CD14-positive monocyte (primary cell): ENCODE measurements at regions not wholly inside any gene's neighbourhood (a gene's known extent, or its start where the extent isn't known, plus 50 kb on each side); places are given as distances from the start of the nearest gene placed in this dataset.

Experiments used
- DNase-seq, 3 donors: peaks; one replicate each; pipeline ENCODE4 v3.0.0-alpha.2; 2011 to 2022
- H2AFZ ChIP-seq: 2 replicates; pipeline ENCODE4 v1.6.0; 2012; ENCODE audit warnings: mild to moderate bottlenecking, low read depth, low read length, inconsistent platforms; ENCODE audit not compliant: insufficient read depth, poor library complexity, severe bottlenecking
- H3K27ac ChIP-seq, 2 donors: 1 replicate in 1 of 2; 2 replicates in 1 of 2; pipeline ENCODE4 v1.5.1; 2012 to 2013; ENCODE audit warnings: low read length in 2 of 2, control low read depth in 1 of 2, inconsistent platforms in 1 of 2, low read depth in 1 of 2, mild to moderate bottlenecking in 1 of 2
- H3K27me3 ChIP-seq, 2 donors: one replicate each; pipeline versions ENCODE4 v1.6.0 to v1.6.1; 2011 to 2013; ENCODE audit warnings: low read length in 2 of 2; ENCODE audit not compliant: control insufficient read depth in 2 of 2, insufficient read depth in 2 of 2
- H3K36me3 ChIP-seq, 2 donors: replicated peaks in 1 of 2; 1 replicate in 1 of 2; 2 replicates in 1 of 2; pipeline versions ENCODE4 v1.5.1 to v1.6.1; 2012 to 2013; ENCODE audit warnings: low read length in 2 of 2, control low read depth in 1 of 2, inconsistent platforms in 1 of 2, mild to moderate bottlenecking in 1 of 2; ENCODE audit not compliant: insufficient read depth in 2 of 2, control insufficient read depth in 1 of 2
- H3K4me1 ChIP-seq, 2 donors: 1 replicate in 1 of 2; 2 replicates in 1 of 2; pipeline versions ENCODE4 v1.5.1 to v1.6.1; 2012 to 2013; ENCODE audit warnings: low read length in 2 of 2, control low read depth in 1 of 2, inconsistent platforms in 1 of 2, mild to moderate bottlenecking in 1 of 2, moderate library complexity in 1 of 2; ENCODE audit not compliant: insufficient read depth in 2 of 2, control insufficient read depth in 1 of 2
- H3K4me2 ChIP-seq: replicated peaks from 2 replicates; pipeline ENCODE3; 2012; ENCODE audit warnings: low read length, moderate library complexity, mild to moderate bottlenecking; ENCODE audit not compliant: poor library complexity, severe bottlenecking; ENCODE audit errors: extremely low read depth
- H3K4me3 ChIP-seq, 3 experiments: fragments of 200-600 bp in 1 of 3; sonication (generic) in 1 of 3; replicated peaks in 1 of 3; 1 replicate in 2 of 3; 2 replicates in 1 of 3; pipeline ENCODE4 v1.5.1; 2011 to 2013; ENCODE audit warnings: low read length in 3 of 3, mild to moderate bottlenecking in 3 of 3, control low read depth in 2 of 3, low read depth in 2 of 3, inconsistent platforms in 1 of 3, moderate library complexity in 1 of 3
- H3K79me2 ChIP-seq: 2 replicates; pipeline ENCODE4 v1.6.0; 2012; ENCODE audit warnings: mild to moderate bottlenecking, control low read depth, inconsistent platforms, low read length, moderate library complexity; ENCODE audit not compliant: insufficient read depth
- H3K9ac ChIP-seq: 2 replicates; pipeline ENCODE4 v1.6.0; 2017; ENCODE audit warnings: low read length, mild to moderate bottlenecking; ENCODE audit not compliant: insufficient read depth, poor library complexity, severe bottlenecking
- H3K9me3 ChIP-seq, 2 donors: replicated peaks in 1 of 2; 1 replicate in 1 of 2; 2 replicates in 1 of 2; pipeline versions ENCODE4 v1.5.1 to v1.6.1; 2012 to 2013; ENCODE audit warnings: low read length in 2 of 2, control low read depth in 1 of 2; ENCODE audit not compliant: control insufficient read depth in 1 of 2, insufficient read depth in 1 of 2
- H4K20me1 ChIP-seq: 2 replicates; pipeline ENCODE4 v1.6.0; 2012; ENCODE audit warnings: mild to moderate bottlenecking, low read length, control low read depth, moderate library complexity; ENCODE audit not compliant: insufficient read depth
- H3K27ac Mint-ChIP-seq, 7 donors: one replicate each; pipeline ENCODE4 v1.8.0; 2020; ENCODE audit warnings: mild to moderate bottlenecking in 7 of 7, mixed read lengths in 7 of 7, moderate library complexity in 6 of 7, inconsistent platforms in 2 of 7
- H3K27me3 Mint-ChIP-seq, 3 donors: one replicate each; pipeline ENCODE4 v1.8.0; 2021 to 2022; ENCODE audit warnings: low read depth in 3 of 3, mild to moderate bottlenecking in 3 of 3, mixed read lengths in 3 of 3, moderate library complexity in 3 of 3, inconsistent platforms in 1 of 3
- H3K36me3 Mint-ChIP-seq, 2 donors: one replicate each; pipeline ENCODE4 v1.8.0; 2020; ENCODE audit warnings: mixed read lengths in 2 of 2, inconsistent platforms in 1 of 2, mild to moderate bottlenecking in 1 of 2
- H3K4me1 Mint-ChIP-seq: one replicate; pipeline ENCODE4 v1.8.0; 2020; ENCODE audit warnings: mild to moderate bottlenecking, mixed read lengths
- H3K4me3 Mint-ChIP-seq, 2 donors: one replicate each; pipeline ENCODE4 v1.8.0; 2020; ENCODE audit warnings: mild to moderate bottlenecking in 2 of 2, mixed read lengths in 2 of 2, moderate library complexity in 1 of 2
- H3K9me3 Mint-ChIP-seq, 7 donors: one replicate each; pipeline ENCODE4 v1.8.0; 2020 to 2022; ENCODE audit warnings: mixed read lengths in 7 of 7, mild to moderate bottlenecking in 6 of 7, moderate library complexity in 6 of 7, inconsistent platforms in 2 of 7
- WGBS: methylation state at CpG from one replicate; pipeline ENCODE4 v1.1.5; 2013; ENCODE audit warnings: missing lambda C conversion rate; ENCODE audit not compliant: insufficient coverage; 5-methylcytosine and 5-hydroxymethylcytosine counted together
- intact Hi-C, 2 donors: fragments of 100-400 bp; cut with micrococcal nuclease; formaldehyde crosslinking; loops; one replicate each; pipeline versions ENCODE4 v1.15.0 to v1.15.1; 2023
- TF ChIP-seq, protein P1 (sequence below): fragments of 200-600 bp; IDR thresholded peaks from one replicate; pipeline ENCODE4 v1.8.0; 2022; ENCODE audit warnings: antibody characterized with exemption, mild to moderate bottlenecking

- TF ChIP-seq, protein P1, sequence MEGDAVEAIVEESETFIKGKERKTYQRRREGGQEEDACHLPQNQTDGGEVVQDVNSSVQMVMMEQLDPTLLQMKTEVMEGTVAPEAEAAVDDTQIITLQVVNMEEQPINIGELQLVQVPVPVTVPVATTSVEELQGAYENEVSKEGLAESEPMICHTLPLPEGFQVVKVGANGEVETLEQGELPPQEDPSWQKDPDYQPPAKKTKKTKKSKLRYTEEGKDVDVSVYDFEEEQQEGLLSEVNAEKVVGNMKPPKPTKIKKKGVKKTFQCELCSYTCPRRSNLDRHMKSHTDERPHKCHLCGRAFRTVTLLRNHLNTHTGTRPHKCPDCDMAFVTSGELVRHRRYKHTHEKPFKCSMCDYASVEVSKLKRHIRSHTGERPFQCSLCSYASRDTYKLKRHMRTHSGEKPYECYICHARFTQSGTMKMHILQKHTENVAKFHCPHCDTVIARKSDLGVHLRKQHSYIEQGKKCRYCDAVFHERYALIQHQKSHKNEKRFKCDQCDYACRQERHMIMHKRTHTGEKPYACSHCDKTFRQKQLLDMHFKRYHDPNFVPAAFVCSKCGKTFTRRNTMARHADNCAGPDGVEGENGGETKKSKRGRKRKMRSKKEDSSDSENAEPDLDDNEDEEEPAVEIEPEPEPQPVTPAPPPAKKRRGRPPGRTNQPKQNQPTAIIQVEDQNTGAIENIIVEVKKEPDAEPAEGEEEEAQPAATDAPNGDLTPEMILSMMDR = no peak
- DNase-seq = no peak
- WGBS = 68% methylated on average over 4 of the region's 7 CpGs
- no peak overlapping the region for H3K9ac ChIP-seq
- no peaks in the 10 kb centered on the region for H3K27me3 ChIP-seq
- H3K9me3 ChIP-seq = no peaks in the 10 kb centered on the region
- H3K4me2 ChIP-seq = no peak overlapping the region
- H3K36me3 ChIP-seq = no peaks in the 10 kb centered on the region
- Mint-ChIP-seq H3K27ac (no peak overlapping the region), H3K36me3 (no peaks in the 10 kb centered on the region), H3K4me1 (no peaks in the 10 kb centered on the region), H3K9me3 (peaks cover 0 to 4% (median 0%) of the 10 kb centered on the region in 7 donors), H3K27me3 (no peaks in the 10 kb centered on the region), H3K4me3 (no peak overlapping the region)
- intact Hi-C loops = no loop called here
- H3K4me1 ChIP-seq = no peaks in the 10 kb centered on the region
- H3K27ac ChIP-seq = no peak overlapping the region
- no peak overlapping the region for H3K4me3 ChIP-seq
- no peaks in the 10 kb centered on the region for H3K79me2 ChIP-seq
- H4K20me1 ChIP-seq = no peaks in the 10 kb centered on the region
- H2AFZ ChIP-seq = no peak overlapping the region
Measured at GRCh38 chr13:59478908-59479307, 684.8 kb downstream of the DIAPH3 start.

GRCh38 chr13:59479629-59480028 lies 684.1 kb downstream of the DIAPH3 start:
- H3K4me3 ChIP-seq = no peak overlapping the region
- H3K27me3 ChIP-seq = no peaks in the 10 kb centered on the region

More at GRCh38 chr13:59479629-59480028, 684.1 kb downstream of the DIAPH3 start:
- H3K27ac Mint-ChIP-seq = no peak overlapping the region
- TF ChIP-seq, protein P1 = no peak
- peaks cover 0 to 4% (median 0%) of the 10 kb centered on the region in 7 donors for H3K9me3 Mint-ChIP-seq
- no peaks in the 10 kb centered on the region for H3K36me3 Mint-ChIP-seq
- intact Hi-C loops = no loop called here
- H3K9ac ChIP-seq = no peak overlapping the region
- H3K9me3 ChIP-seq = no peaks in the 10 kb centered on the region
- DNase-seq = no peak
- H4K20me1 ChIP-seq = no peaks in the 10 kb centered on the region
- no peaks in the 10 kb centered on the region for H3K4me1 Mint-ChIP-seq
- no peak overlapping the region for H3K4me3 Mint-ChIP-seq
- no peak overlapping the region for H3K27ac ChIP-seq
- H3K36me3 ChIP-seq = no peaks in the 10 kb centered on the region
- no peak overlapping the region for H3K4me2 ChIP-seq
- WGBS = no CpG with 5 or more reads among the region's 3 CpGs
- H3K79me2 ChIP-seq = no peaks in the 10 kb centered on the region
- H3K4me1 ChIP-seq = no peaks in the 10 kb centered on the region
- no peak overlapping the region for H2AFZ ChIP-seq
- H3K27me3 Mint-ChIP-seq = no peaks in the 10 kb centered on the region
